ENCODE measurements at regions not wholly inside any gene's neighbourhood (a gene's known extent, or its start where the extent isn't known, plus 50 kb on each side); places are given as distances from the start of the nearest gene placed in this dataset.
A peak's percentile ranks its signal among the peaks of the same experiment; 100 is the strongest.

DNA sequence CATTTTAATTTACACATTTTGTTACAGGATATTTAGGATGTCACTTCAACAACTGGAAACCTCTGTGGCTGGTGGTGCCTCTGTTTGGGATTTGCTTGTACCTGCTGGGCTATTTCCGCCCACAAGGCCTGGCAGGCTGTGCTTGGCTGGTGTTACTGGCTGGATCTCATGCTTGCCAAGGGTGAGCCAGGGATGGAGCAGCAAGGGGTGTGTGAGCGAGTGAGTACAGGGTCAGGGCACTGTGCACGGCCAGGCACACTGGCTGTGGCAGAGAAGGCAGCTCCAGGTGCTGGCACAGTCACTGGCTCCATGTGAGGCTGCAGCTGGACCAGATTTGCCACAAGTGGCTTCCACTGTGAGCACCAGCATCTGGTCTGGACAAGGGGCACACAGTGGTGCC lies 1254.8 kb downstream of the SLITRK5 start:
- H3K4me3 Mint-ChIP-seq = no peak overlapping the region
- no peak for DNase-seq (ENCODE audit: low spot score)
- ATAC-seq = peak; percentile 52; the same call in 1 of the 2 replicates
- TF ChIP-seq GRHL2 (CRISPR knock-in tag; IDR thresholded peaks at IDR 0.05; ENCODE audit: insufficient replicate concordance, severe bottlenecking) (no peak), TCF7 (CRISPR knock-in tag; IDR thresholded peaks at IDR 0.05; ENCODE audit: low read depth) (no peak), CBFB (CRISPR knock-in tag; IDR thresholded peaks at IDR 0.05; ENCODE audit: low read depth) (no peak)
- TF ChIP-seq, protein P1, sequence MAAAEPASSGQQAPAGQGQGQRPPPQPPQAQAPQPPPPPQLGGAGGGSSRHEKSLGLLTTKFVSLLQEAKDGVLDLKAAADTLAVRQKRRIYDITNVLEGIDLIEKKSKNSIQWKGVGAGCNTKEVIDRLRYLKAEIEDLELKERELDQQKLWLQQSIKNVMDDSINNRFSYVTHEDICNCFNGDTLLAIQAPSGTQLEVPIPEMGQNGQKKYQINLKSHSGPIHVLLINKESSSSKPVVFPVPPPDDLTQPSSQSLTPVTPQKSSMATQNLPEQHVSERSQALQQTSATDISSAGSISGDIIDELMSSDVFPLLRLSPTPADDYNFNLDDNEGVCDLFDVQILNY (CRISPR knock-in tag; IDR thresholded peaks at IDR 0.05) = no peak
- TF ChIP-seq, protein P2, sequence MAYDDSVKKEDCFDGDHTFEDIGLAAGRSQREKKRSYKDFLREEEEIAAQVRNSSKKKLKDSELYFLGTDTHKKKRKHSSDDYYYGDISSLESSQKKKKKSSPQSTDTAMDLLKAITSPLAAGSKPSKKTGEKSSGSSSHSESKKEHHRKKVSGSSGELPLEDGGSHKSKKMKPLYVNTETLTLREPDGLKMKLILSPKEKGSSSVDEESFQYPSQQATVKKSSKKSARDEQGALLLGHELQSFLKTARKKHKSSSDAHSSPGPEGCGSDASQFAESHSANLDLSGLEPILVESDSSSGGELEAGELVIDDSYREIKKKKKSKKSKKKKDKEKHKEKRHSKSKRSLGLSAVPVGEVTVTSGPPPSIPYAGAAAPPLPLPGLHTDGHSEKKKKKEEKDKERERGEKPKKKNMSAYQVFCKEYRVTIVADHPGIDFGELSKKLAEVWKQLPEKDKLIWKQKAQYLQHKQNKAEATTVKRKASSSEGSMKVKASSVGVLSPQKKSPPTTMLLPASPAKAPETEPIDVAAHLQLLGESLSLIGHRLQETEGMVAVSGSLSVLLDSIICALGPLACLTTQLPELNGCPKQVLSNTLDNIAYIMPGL (CRISPR knock-in tag; IDR thresholded peaks at IDR 0.05) = no peak
- TF ChIP-seq, protein P3, sequence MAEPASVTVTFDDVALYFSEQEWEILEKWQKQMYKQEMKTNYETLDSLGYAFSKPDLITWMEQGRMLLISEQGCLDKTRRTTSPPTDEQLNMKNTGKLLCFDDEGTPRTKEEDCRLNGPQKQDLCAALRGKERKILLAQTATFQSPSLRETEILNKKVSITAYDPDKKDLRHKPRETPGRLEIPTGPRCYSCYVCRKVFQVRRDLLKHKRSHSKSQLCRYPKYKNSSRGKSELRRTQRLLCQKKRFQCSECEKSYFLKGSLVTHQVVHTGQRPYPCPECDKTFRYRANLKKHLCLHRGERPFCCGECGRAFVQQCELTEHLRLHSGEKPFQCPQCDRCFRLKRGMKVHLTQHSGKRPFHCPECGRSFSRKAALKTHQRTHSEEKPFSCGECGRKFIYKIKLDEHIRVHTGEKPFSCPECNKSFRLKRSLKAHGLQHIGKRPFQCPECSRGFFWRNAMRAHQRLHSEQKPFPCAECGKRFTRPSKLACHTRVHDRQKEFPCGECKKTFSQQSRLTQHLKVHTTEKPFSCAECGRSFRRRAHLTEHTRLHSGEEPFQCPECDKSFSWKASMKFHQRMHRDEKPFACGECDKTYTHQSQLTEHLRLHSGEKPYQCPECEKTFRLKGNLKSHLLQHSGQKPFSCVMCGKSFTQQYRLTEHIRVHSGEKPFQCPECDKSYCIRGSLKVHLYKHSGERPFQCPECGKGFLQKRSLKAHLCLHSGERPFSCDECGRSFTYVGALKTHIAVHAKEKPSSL (CRISPR knock-in tag; conservative IDR thresholded peaks at IDR 0.05) = no peak
- H3K27me3 Mint-ChIP-seq (ENCODE audit: low read depth) = no peaks in the 10 kb centered on the region
- no peak overlapping the region for H3K27ac Mint-ChIP-seq
- no peaks in the 10 kb centered on the region for H3K9me3 Mint-ChIP-seq
- no peaks in the 10 kb centered on the region for H3K36me3 Mint-ChIP-seq
- POLR2A ChIA-PET = no interaction called here
- CTCF ChIA-PET = no interaction called here
- 0 out of 2 replicates have a peak, but pooled peaks cover 3% of the 10 kb centered on the region for H3K4me1 Mint-ChIP-seq

DNA sequence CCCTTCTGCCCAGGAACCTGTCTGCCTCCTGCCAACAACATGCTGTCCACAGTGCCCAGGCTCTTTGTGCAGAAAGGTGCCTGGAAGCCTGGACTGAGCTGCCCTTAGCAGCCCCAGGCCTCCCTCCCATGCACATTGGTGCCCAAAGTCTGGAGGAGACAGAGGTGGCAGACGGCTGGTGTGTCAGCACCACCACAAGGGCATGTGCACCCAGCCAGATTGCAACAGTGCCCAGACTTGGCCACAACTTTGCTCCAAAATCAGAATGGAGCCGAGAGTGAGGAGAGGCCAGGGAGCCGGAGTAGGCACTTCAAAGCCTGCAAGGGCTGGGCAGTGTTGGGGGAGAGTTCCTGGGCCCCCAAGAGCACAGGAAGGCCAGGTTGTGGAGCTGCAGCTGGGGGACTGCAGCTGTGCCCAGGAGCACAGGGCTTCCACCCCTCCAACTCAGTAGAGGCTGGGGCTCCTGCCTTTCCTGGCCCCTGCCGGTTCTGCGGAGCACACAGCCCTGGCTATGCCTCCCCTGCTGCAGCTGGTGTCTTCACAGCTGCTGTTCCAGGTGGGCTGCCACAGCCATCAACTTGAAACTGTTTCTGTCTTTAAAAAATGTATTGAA lies 1255.8 kb downstream of the SLITRK5 start:
- TF ChIP-seq, protein P4, sequence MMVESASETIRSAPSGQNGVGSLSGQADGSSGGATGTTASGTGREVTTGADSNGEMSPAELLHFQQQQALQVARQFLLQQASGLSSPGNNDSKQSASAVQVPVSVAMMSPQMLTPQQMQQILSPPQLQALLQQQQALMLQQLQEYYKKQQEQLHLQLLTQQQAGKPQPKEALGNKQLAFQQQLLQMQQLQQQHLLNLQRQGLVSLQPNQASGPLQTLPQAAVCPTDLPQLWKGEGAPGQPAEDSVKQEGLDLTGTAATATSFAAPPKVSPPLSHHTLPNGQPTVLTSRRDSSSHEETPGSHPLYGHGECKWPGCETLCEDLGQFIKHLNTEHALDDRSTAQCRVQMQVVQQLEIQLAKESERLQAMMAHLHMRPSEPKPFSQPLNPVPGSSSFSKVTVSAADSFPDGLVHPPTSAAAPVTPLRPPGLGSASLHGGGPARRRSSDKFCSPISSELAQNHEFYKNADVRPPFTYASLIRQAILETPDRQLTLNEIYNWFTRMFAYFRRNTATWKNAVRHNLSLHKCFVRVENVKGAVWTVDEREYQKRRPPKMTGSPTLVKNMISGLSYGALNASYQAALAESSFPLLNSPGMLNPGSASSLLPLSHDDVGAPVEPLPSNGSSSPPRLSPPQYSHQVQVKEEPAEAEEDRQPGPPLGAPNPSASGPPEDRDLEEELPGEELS (CRISPR knock-in tag; IDR thresholded peaks at IDR 0.05) = no peak
- H3K27ac Mint-ChIP-seq = no peak overlapping the region
- no peak for DNase-seq (ENCODE audit: low spot score)
- H3K4me1 Mint-ChIP-seq = 0 out of 2 replicates have a peak, but pooled peaks cover 3% of the 10 kb centered on the region
- no peaks in the 10 kb centered on the region for H3K27me3 Mint-ChIP-seq (ENCODE audit: low read depth)
- H3K36me3 Mint-ChIP-seq = no peaks in the 10 kb centered on the region
- no peaks in the 10 kb centered on the region for H3K9me3 Mint-ChIP-seq
- H3K4me3 Mint-ChIP-seq = no peak overlapping the region
- ChIA-PET POLR2A (no interaction called here), CTCF (no interaction called here)
- peak; percentile 46 for ATAC-seq

DNA sequence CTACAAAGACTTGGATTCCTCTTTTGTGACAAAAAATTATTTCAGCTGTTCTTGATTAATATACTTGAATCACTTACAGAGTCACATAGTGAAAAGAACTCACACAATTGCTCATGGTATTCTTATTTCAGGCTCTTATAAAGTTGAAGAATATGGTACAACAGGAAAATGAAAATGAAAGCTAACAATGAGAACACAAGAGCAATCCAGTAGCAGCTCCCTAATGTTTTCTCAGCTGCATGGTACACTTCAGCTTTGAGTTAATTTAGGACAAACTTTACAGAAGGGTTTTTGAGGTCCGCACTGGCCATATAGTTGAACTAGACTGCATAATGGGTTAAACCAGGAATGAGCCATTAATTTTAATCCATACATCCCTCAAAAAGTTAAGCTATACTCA lies 1261.8 kb downstream of the SLITRK5 start:
- ATAC-seq = no peak
- POLR2A ChIA-PET = no interaction called here

More for the DNA sequence above, 1261.8 kb downstream of the SLITRK5 start:
- TF ChIP-seq, protein P4 (CRISPR knock-in tag; IDR thresholded peaks at IDR 0.05) = no peak
- no peak for TF ChIP-seq TP53 (CRISPR knock-in tag; IDR thresholded peaks at IDR 0.05)
- TF ChIP-seq, protein P5, sequence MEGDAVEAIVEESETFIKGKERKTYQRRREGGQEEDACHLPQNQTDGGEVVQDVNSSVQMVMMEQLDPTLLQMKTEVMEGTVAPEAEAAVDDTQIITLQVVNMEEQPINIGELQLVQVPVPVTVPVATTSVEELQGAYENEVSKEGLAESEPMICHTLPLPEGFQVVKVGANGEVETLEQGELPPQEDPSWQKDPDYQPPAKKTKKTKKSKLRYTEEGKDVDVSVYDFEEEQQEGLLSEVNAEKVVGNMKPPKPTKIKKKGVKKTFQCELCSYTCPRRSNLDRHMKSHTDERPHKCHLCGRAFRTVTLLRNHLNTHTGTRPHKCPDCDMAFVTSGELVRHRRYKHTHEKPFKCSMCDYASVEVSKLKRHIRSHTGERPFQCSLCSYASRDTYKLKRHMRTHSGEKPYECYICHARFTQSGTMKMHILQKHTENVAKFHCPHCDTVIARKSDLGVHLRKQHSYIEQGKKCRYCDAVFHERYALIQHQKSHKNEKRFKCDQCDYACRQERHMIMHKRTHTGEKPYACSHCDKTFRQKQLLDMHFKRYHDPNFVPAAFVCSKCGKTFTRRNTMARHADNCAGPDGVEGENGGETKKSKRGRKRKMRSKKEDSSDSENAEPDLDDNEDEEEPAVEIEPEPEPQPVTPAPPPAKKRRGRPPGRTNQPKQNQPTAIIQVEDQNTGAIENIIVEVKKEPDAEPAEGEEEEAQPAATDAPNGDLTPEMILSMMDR (IDR thresholded peaks at IDR 0.05) = no peak
- CTCF ChIA-PET = no interaction called here
- Mint-ChIP-seq H3K9me3 (no peaks in the 10 kb centered on the region), H3K4me3 (no peak overlapping the region), H3K4me1 (no peaks in the 10 kb centered on the region), H3K27ac (no peak overlapping the region), H3K36me3 (no peaks in the 10 kb centered on the region), H3K27me3 (ENCODE audit: low read depth) (no peaks in the 10 kb centered on the region)
- no peak for DNase-seq (ENCODE audit: low spot score)
